ENCODE measurements at regions not wholly inside any gene's neighbourhood (a gene's known extent, or its start where the extent isn't known, plus 50 kb on each side); places are given as distances from the start of the nearest gene placed in this dataset.

- no peak for TF ChIP-seq EZH2 (IDR thresholded peaks at IDR 0.05; ENCODE audit: low read depth)
- TF ChIP-seq CTCF (conservative IDR thresholded peaks at IDR 0.05): no peak
- no peak for DNase-seq
- ChIA-PET CTCF (no interaction called here), POLR2A (ENCODE audit: unreplicated experiment) (no interaction called here)
- no peaks in the 10 kb centered on the region for H3F3A ChIP-seq (ENCODE audit: insufficient read depth, low read depth)
- intact Hi-C loops (cut with micrococcal nuclease; ENCODE audit: unreplicated experiment): no loop called here
- no peaks in the 10 kb centered on the region for H4K20me1 ChIP-seq (ENCODE audit: insufficient read depth)
- H3K9me2 ChIP-seq (ENCODE audit: insufficient read depth): no peaks in the 10 kb centered on the region
- H3K4me3 ChIP-seq: no peak overlapping the region
- no peak overlapping the region for H2AFZ ChIP-seq
- no peak overlapping the region for H3K4me2 ChIP-seq
- no peak overlapping the region for H3K27ac ChIP-seq
- no TSS peak for BruUV-seq (replicated peaks)
- H3K79me2 ChIP-seq (ENCODE audit: low read depth): no peaks in the 10 kb centered on the region
- H3K27me3 ChIP-seq (ENCODE audit: insufficient read depth, low read depth): peaks cover 59% of the 10 kb centered on the region
- H3K4me1 ChIP-seq (replicated peaks; ENCODE audit: insufficient read depth): no peaks in the 10 kb centered on the region
- no peaks in the 10 kb centered on the region for H3K9me3 ChIP-seq (ENCODE audit: insufficient read depth, low read depth)
- H3K36me3 ChIP-seq (ENCODE audit: low read depth): no peaks in the 10 kb centered on the region
Observed at GRCh38 chr14:89587136-89587420, 170.0 kb upstream of the FOXN3 start.

- no peaks in the 10 kb centered on the region for H3F3A ChIP-seq (ENCODE audit: insufficient read depth, low read depth)
- CTCF ChIA-PET: no interaction called here
- no peak overlapping the region for H3K4me3 ChIP-seq
- H3K4me1 ChIP-seq (replicated peaks; ENCODE audit: insufficient read depth): no peaks in the 10 kb centered on the region
- POLR2A ChIA-PET (ENCODE audit: unreplicated experiment): no interaction called here
- H3K27ac ChIP-seq: no peak overlapping the region
- no peaks in the 10 kb centered on the region for H3K9me2 ChIP-seq (ENCODE audit: insufficient read depth)
- no peak for TF ChIP-seq EZH2 (IDR thresholded peaks at IDR 0.05; ENCODE audit: low read depth)
- TF ChIP-seq CTCF (conservative IDR thresholded peaks at IDR 0.05): no peak
- no peak for DNase-seq
- no TSS peak for BruUV-seq (replicated peaks)
- no peak overlapping the region for H2AFZ ChIP-seq
- H4K20me1 ChIP-seq (ENCODE audit: insufficient read depth): no peaks in the 10 kb centered on the region
- no peak overlapping the region for H3K4me2 ChIP-seq
- H3K79me2 ChIP-seq (ENCODE audit: low read depth): no peaks in the 10 kb centered on the region
- intact Hi-C loops (cut with micrococcal nuclease; ENCODE audit: unreplicated experiment): no loop called here
- H3K27me3 ChIP-seq (ENCODE audit: insufficient read depth, low read depth): peaks cover 60% of the 10 kb centered on the region
- no peaks in the 10 kb centered on the region for H3K9me3 ChIP-seq (ENCODE audit: insufficient read depth, low read depth)
- H3K36me3 ChIP-seq (ENCODE audit: low read depth): no peaks in the 10 kb centered on the region
Observed at GRCh38 chr14:89586258-89587135, 169.5 kb upstream of the FOXN3 start.

GRCh38 chr14:89578156-89578555 is 161.1 kb upstream of the FOXN3 start:
- H3F3A ChIP-seq (ENCODE audit: insufficient read depth, low read depth): no peaks in the 10 kb centered on the region
- no peaks in the 10 kb centered on the region for H3K79me2 ChIP-seq (ENCODE audit: low read depth)
- H3K27me3 ChIP-seq (ENCODE audit: insufficient read depth, low read depth): peaks cover 27% of the 10 kb centered on the region
- TF ChIP-seq EZH2 (IDR thresholded peaks at IDR 0.05; ENCODE audit: low read depth): no peak
- no peak for TF ChIP-seq CTCF (conservative IDR thresholded peaks at IDR 0.05)
- DNase-seq: no peak
- no peaks in the 10 kb centered on the region for H3K36me3 ChIP-seq (ENCODE audit: low read depth)
- CTCF ChIA-PET: no interaction called here
- no peak overlapping the region for H2AFZ ChIP-seq
- BruUV-seq (replicated peaks): no TSS peak
- H3K9me2 ChIP-seq (ENCODE audit: insufficient read depth): no peaks in the 10 kb centered on the region
- no peak overlapping the region for H3K4me3 ChIP-seq
- H3K27ac ChIP-seq: no peak overlapping the region
- intact Hi-C loops (cut with micrococcal nuclease; ENCODE audit: unreplicated experiment): no loop called here
- H3K9me3 ChIP-seq (ENCODE audit: insufficient read depth, low read depth): no peaks in the 10 kb centered on the region
- POLR2A ChIA-PET (ENCODE audit: unreplicated experiment): no interaction called here
- H4K20me1 ChIP-seq (ENCODE audit: insufficient read depth): no peaks in the 10 kb centered on the region
- H3K4me1 ChIP-seq (replicated peaks; ENCODE audit: insufficient read depth): no peaks in the 10 kb centered on the region
- no peak overlapping the region for H3K4me2 ChIP-seq
